B cell (primary cell): ENCODE measurements at regions not wholly inside any gene's neighbourhood (a gene's known extent, or its start where the extent isn't known, plus 50 kb on each side); places are given as distances from the start of the nearest gene placed in this dataset.

Source experiments
- ATAC-seq: fragments of 200-7000 bp; cut with Tn5 transposase; one replicate; pipeline ENCODE4 v1.10.0; 2021; ENCODE audit warnings: low read depth, mild to moderate bottlenecking, moderate number of reproducible peaks, moderate library complexity
- CTCF ChIA-PET: fragments of 350-600 bp; sonication (Branson Sonifier 250); formaldehyde crosslinking; loops from one replicate; lab custom pipeline; 2021; ENCODE audit warnings: antibody characterized with exemption, inconsistent platforms; lab: Charles Lee
- POLR2A ChIA-PET: fragments of 350-600 bp; sonication (Branson Sonifier 250); formaldehyde crosslinking; loops from one replicate; lab custom pipeline; 2021; ENCODE audit warnings: antibody characterized with exemption; lab: Charles Lee
- DNase-seq: peaks from one replicate; pipeline ENCODE4 v3.0.0; 2013
- H2AFZ ChIP-seq: 2 replicates; pipeline ENCODE4 v1.6.1; 2012; ENCODE audit warnings: mild to moderate bottlenecking, low read depth, low read length; ENCODE audit not compliant: insufficient read depth, poor library complexity, severe bottlenecking
- H3K27ac ChIP-seq, 2 donors: 1 replicate in 1 of 2; 2 replicates in 1 of 2; pipeline ENCODE4 v1.5.1; 2012 to 2013; ENCODE audit warnings: low read length in 2 of 2, mild to moderate bottlenecking in 2 of 2, moderate library complexity in 1 of 2
- H3K27me3 ChIP-seq, 4 experiments: fragments of 200-600 bp in 1 of 4; sonication (generic) in 1 of 4; replicated peaks in 1 of 4; 1 replicate in 2 of 4; 2 replicates in 2 of 4; pipeline versions ENCODE4 v1.6.1 to v1.7.0; 2013 to 2016; ENCODE audit warnings: low read length in 3 of 4, mild to moderate bottlenecking in 2 of 4, mixed read lengths in 1 of 4, moderate library complexity in 1 of 4; ENCODE audit not compliant: insufficient read depth in 4 of 4, control insufficient read depth in 3 of 4; ENCODE audit errors: control extremely low read depth in 1 of 4
- H3K36me3 ChIP-seq, 2 experiments: replicated peaks in 1 of 2; 1 replicate in 1 of 2; 2 replicates in 1 of 2; pipeline versions ENCODE4 v1.6.1 to v1.7.1; 2013; ENCODE audit warnings: low read length in 1 of 2; ENCODE audit not compliant: insufficient read depth in 2 of 2, control insufficient read depth in 1 of 2; ENCODE audit errors: control extremely low read depth in 1 of 2, extremely low read depth in 1 of 2
- H3K4me1 ChIP-seq, 2 donors: fragments of 200-600 bp in 1 of 2; sonication (generic) in 1 of 2; 1 replicate in 1 of 2; 2 replicates in 1 of 2; pipeline versions ENCODE4 v1.5.1 to v1.6.1; 2013 to 2017; ENCODE audit warnings: low read length in 2 of 2; ENCODE audit not compliant: control insufficient read depth in 2 of 2, insufficient read depth in 2 of 2
- H3K4me2 ChIP-seq: replicated peaks from 2 replicates; pipeline ENCODE3; 2012; ENCODE audit warnings: mild to moderate bottlenecking, low read depth, low read length; ENCODE audit not compliant: poor library complexity, severe bottlenecking
- H3K4me3 ChIP-seq, 5 experiments: fragments of 200-600 bp in 1 of 5; sonication (generic) in 1 of 5; 1 replicate in 3 of 5; 2 replicates in 2 of 5; pipeline versions ENCODE4 v1.5.1 to v1.7.0; 2011 to 2016; ENCODE audit warnings: low read length in 4 of 5, mild to moderate bottlenecking in 4 of 5, low read depth in 2 of 5, control low read depth in 1 of 5, moderate library complexity in 1 of 5; ENCODE audit not compliant: insufficient read depth in 1 of 5; ENCODE audit errors: control extremely low read depth in 1 of 5, extremely low read depth in 1 of 5
- H3K79me2 ChIP-seq: fragments of 200-600 bp; sonication (generic); one replicate; pipeline ENCODE4 v1.6.0; 2016; ENCODE audit warnings: low read length; ENCODE audit not compliant: control insufficient read depth, insufficient read depth
- H3K9ac ChIP-seq: fragments of 200-600 bp; sonication (generic); 2 replicates; pipeline ENCODE4 v1.6.1; 2017; ENCODE audit warnings: mild to moderate bottlenecking, low read length, moderate library complexity
- H3K9me3 ChIP-seq, 3 donors: one replicate each; pipeline versions ENCODE4 v1.6.1 to v1.7.1; 2013; ENCODE audit warnings: low read length in 2 of 3; ENCODE audit not compliant: control insufficient read depth in 2 of 3, insufficient read depth in 1 of 3; ENCODE audit errors: control extremely low read depth in 1 of 3
- H4K20me1 ChIP-seq: 2 replicates; pipeline ENCODE4 v1.6.0; 2012; ENCODE audit warnings: mild to moderate bottlenecking, low read length; ENCODE audit not compliant: insufficient read depth, control insufficient read depth, poor library complexity, severe bottlenecking
- H3K27ac Mint-ChIP-seq: one replicate; pipeline ENCODE4 v1.8.0; 2021; ENCODE audit warnings: mixed read lengths
- H3K27me3 Mint-ChIP-seq: one replicate; pipeline ENCODE4 v1.8.0; 2021; ENCODE audit warnings: mixed read lengths
- H3K4me1 Mint-ChIP-seq: one replicate; pipeline ENCODE4 v1.8.0; 2021; ENCODE audit warnings: mixed read lengths
- H3K4me3 Mint-ChIP-seq: one replicate; pipeline ENCODE4 v1.8.0; 2021; ENCODE audit warnings: mixed read lengths
- H3K9me3 Mint-ChIP-seq: one replicate; pipeline ENCODE4 v1.8.0; 2022; ENCODE audit warnings: mixed read lengths; ENCODE audit not compliant: insufficient read depth
- EZH2 ChIP-seq: IDR thresholded peaks from 2 replicates; pipeline ENCODE4 v1.6.1; 2012; ENCODE audit warnings: borderline replicate concordance, low read depth, mild to moderate bottlenecking, moderate library complexity, low read length; ENCODE audit not compliant: insufficient read depth, poor library complexity, severe bottlenecking
- WGBS: methylation state at CpG from one replicate; pipeline ENCODE4 v1.1.5; 2013; ENCODE audit warnings: missing lambda C conversion rate; ENCODE audit not compliant: insufficient coverage; 5-methylcytosine and 5-hydroxymethylcytosine counted together
- intact Hi-C: fragments of 100-400 bp; cut with micrococcal nuclease; formaldehyde crosslinking; loops from one replicate; pipeline ENCODE4 v1.10.0; 2022
- TF ChIP-seq, protein P1 (sequence below): fragments of 200-600 bp; IDR thresholded peaks from one replicate; pipeline ENCODE4 v1.8.0; 2022; ENCODE audit warnings: antibody characterized with exemption, mild to moderate bottlenecking

DNA sequence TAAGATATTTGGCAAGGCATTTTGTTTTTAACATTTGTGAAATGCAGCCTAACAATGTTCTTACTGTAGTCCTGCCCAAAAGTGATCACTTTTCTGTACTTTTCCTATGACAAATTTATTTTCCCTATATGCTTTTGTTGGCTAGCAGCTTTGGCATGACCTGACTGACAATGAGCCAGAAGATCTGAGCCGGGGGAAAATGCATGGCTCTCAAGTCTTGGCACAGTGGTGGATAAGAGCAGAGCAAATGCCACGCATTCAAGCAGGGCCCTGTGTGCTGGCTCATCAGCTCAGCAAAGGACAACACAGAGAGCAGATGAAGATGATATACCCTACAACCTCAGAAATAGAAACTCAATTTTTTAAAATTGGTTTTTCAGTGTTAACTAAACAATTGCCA lies 187.3 kb downstream of the ANAPC10 start:
- no peaks in the 10 kb centered on the region for H3K4me1 Mint-ChIP-seq
- ChIA-PET CTCF (interaction anchor here (1.0 kb wide), 1 partner anchor 10 kb away, joined by 5 read pairs; no protein-coding TSS in a partner anchor), POLR2A (no interaction called here)
- H2AFZ ChIP-seq = no peak overlapping the region
- WGBS = 100% methylated on average over 2 of the region's 2 CpGs
- no peak overlapping the region for H3K9ac ChIP-seq
- H3K79me2 ChIP-seq = no peaks in the 10 kb centered on the region
- no peak for TF ChIP-seq EZH2
- TF ChIP-seq, protein P1, sequence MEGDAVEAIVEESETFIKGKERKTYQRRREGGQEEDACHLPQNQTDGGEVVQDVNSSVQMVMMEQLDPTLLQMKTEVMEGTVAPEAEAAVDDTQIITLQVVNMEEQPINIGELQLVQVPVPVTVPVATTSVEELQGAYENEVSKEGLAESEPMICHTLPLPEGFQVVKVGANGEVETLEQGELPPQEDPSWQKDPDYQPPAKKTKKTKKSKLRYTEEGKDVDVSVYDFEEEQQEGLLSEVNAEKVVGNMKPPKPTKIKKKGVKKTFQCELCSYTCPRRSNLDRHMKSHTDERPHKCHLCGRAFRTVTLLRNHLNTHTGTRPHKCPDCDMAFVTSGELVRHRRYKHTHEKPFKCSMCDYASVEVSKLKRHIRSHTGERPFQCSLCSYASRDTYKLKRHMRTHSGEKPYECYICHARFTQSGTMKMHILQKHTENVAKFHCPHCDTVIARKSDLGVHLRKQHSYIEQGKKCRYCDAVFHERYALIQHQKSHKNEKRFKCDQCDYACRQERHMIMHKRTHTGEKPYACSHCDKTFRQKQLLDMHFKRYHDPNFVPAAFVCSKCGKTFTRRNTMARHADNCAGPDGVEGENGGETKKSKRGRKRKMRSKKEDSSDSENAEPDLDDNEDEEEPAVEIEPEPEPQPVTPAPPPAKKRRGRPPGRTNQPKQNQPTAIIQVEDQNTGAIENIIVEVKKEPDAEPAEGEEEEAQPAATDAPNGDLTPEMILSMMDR = no peak
- ATAC-seq (no peak), DNase-seq (no peak)
- no peaks in the 10 kb centered on the region for H3K36me3 ChIP-seq
- no peaks in the 10 kb centered on the region for H3K27me3 ChIP-seq
- H3K4me3 ChIP-seq = no peak overlapping the region
- no peaks in the 10 kb centered on the region for H3K9me3 Mint-ChIP-seq
- H3K4me2 ChIP-seq = no peak overlapping the region
- H3K4me3 Mint-ChIP-seq = no peak overlapping the region
- H4K20me1 ChIP-seq = no peaks in the 10 kb centered on the region
- no peak overlapping the region for H3K27ac Mint-ChIP-seq
- H3K9me3 ChIP-seq = no peaks in the 10 kb centered on the region
- H3K4me1 ChIP-seq = no peaks in the 10 kb centered on the region
- intact Hi-C loops = no loop called here
- H3K27ac ChIP-seq = no peak overlapping the region
- H3K27me3 Mint-ChIP-seq = no peaks in the 10 kb centered on the region
